NB4 (cell line): ENCODE measurements at regions not wholly inside any gene's neighbourhood (a gene's known extent, or its start where the extent isn't known, plus 50 kb on each side); places are given as distances from the start of the nearest gene placed in this dataset.

Experiments
- POLR2A ChIP-seq: IDR thresholded peaks from 2 replicates; pipeline ENCODE4 v1.6.1; 2011; ENCODE audit warnings: mild to moderate bottlenecking; ENCODE audit not compliant: insufficient read length; ENCODE audit errors: extremely low read depth
- TF ChIP-seq, protein P1 (sequence below): IDR thresholded peaks from one replicate; pipeline ENCODE4 v1.5.1; 2012; ENCODE audit warnings: low read depth, low read length
- TF ChIP-seq, protein P2 (sequence below): IDR thresholded peaks from 2 replicates; pipeline ENCODE4 v1.6.1; 2011; ENCODE audit warnings: low read depth, low read length

DNA sequence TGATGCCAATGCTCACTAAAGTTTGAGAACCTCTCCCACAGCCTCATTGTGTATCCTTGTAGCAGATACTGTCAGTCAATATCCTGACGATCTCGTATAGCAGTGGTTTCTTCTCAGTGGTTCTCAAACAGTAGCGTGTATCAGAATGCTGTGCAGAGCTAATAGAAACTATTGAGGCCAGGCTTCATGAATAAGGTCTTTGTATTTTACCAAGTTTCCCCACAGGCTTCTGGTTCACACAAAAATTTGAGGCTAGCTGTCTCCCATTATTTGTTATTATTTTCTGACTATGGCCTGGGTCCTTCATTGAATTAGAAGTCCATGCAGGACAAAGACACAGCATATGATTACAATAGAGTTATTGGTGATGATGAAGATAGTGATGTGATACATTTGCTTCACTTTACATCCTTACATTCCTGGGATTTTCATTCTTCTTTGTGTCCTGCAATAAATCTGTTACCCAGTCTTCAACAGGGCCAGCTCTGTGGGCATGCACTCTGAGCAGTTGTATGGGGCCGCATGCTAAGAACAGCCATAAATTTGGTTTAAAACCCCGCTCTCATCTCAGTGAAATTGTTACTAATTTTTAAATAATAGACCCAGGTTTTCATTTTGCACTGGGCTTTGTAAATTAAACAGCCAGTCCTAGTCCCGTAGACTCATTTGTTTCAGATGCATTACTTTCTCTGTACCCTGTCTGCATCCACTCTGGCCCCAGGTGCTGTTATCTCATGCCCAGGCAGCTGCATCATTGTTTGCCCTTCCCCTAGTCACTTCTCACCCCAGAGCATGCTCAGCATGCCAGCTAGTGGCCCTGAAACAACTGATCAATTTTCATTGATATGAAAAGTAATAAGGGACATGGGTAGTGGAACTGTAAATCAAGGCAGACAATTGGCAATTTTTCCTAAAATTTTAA lies 199.9 kb upstream of the PIK3R1 start:
- TF ChIP-seq POLR2A = no peak
- TF ChIP-seq, protein P1, sequence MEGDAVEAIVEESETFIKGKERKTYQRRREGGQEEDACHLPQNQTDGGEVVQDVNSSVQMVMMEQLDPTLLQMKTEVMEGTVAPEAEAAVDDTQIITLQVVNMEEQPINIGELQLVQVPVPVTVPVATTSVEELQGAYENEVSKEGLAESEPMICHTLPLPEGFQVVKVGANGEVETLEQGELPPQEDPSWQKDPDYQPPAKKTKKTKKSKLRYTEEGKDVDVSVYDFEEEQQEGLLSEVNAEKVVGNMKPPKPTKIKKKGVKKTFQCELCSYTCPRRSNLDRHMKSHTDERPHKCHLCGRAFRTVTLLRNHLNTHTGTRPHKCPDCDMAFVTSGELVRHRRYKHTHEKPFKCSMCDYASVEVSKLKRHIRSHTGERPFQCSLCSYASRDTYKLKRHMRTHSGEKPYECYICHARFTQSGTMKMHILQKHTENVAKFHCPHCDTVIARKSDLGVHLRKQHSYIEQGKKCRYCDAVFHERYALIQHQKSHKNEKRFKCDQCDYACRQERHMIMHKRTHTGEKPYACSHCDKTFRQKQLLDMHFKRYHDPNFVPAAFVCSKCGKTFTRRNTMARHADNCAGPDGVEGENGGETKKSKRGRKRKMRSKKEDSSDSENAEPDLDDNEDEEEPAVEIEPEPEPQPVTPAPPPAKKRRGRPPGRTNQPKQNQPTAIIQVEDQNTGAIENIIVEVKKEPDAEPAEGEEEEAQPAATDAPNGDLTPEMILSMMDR = no peak
- TF ChIP-seq, protein P2, sequence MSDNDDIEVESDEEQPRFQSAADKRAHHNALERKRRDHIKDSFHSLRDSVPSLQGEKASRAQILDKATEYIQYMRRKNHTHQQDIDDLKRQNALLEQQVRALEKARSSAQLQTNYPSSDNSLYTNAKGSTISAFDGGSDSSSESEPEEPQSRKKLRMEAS = no peak
